Liver (tissue), 8 donors: ENCODE measurements at regions not wholly inside any gene's neighbourhood (a gene's known extent, or its start where the extent isn't known, plus 50 kb on each side); places are given as distances from the start of the nearest gene placed in this dataset.
"Not testable (repeated sequence)": the region's sequence is repeated elsewhere in the genome, so short reads cannot be mapped to it uniquely, and the experiment has no call there.

Experiments
- DNase-seq: peaks from one replicate; pipeline ENCODE4 v3.0.0-alpha.2; 2017; ENCODE audit warnings: low spot score
- H3K27ac ChIP-seq, 2 donors: one replicate each; pipeline ENCODE4 v1.7.0; 2013; ENCODE audit warnings: inconsistent platforms in 2 of 2, low read length in 2 of 2, control low read depth in 1 of 2, low read depth in 1 of 2, mild to moderate bottlenecking in 1 of 2
- H3K27me3 ChIP-seq, 4 donors: one replicate each; pipeline versions ENCODE4 v1.6.1 to v1.7.0; 2013; ENCODE audit warnings: low read length in 3 of 4, inconsistent platforms in 1 of 4, mild to moderate bottlenecking in 1 of 4, moderate library complexity in 1 of 4; ENCODE audit not compliant: control insufficient read depth in 4 of 4, insufficient read depth in 4 of 4
- H3K36me3 ChIP-seq, 4 donors: one replicate each; pipeline versions ENCODE4 v1.6.1 to v1.7.0; 2013; ENCODE audit warnings: low read length in 3 of 4, mild to moderate bottlenecking in 3 of 4, low read depth in 1 of 4, moderate library complexity in 1 of 4; ENCODE audit not compliant: control insufficient read depth in 4 of 4, insufficient read depth in 3 of 4
- H3K4me1 ChIP-seq, 4 donors: one replicate each; pipeline versions ENCODE4 v1.6.1 to v1.7.0; 2013; ENCODE audit warnings: low read length in 3 of 4, mild to moderate bottlenecking in 3 of 4, moderate library complexity in 1 of 4; ENCODE audit not compliant: control insufficient read depth in 4 of 4, insufficient read depth in 4 of 4
- H3K4me3 ChIP-seq, 3 donors: one replicate each; pipeline versions ENCODE4 v1.6.1 to v1.7.0; 2013; ENCODE audit warnings: low read length in 3 of 3, control low read depth in 1 of 3, low read depth in 1 of 3, mild to moderate bottlenecking in 1 of 3
- H3K9ac ChIP-seq, 2 donors: one replicate each; pipeline ENCODE4 v1.7.0; 2013; ENCODE audit warnings: low read length in 2 of 2, mild to moderate bottlenecking in 2 of 2, moderate library complexity in 2 of 2, control low read depth in 1 of 2, low read depth in 1 of 2
- H3K9me3 ChIP-seq, 4 donors: one replicate each; pipeline versions ENCODE4 v1.6.1 to v1.7.0; 2013; ENCODE audit warnings: low read length in 3 of 4; ENCODE audit not compliant: control insufficient read depth in 4 of 4
- EGR1 ChIP-seq, 2 donors: IDR thresholded peaks; 2 replicates each; pipeline ENCODE4 v1.6.1; 2016 to 2018; ENCODE audit warnings: antibody characterized with exemption in 2 of 2, low read depth in 2 of 2
- FOXA1 ChIP-seq: IDR thresholded peaks from 2 replicates; pipeline ENCODE4 v1.6.1; 2016; ENCODE audit warnings: antibody characterized with exemption
- FOXA2 ChIP-seq: IDR thresholded peaks from 2 replicates; pipeline ENCODE4 v1.6.1; 2016; ENCODE audit warnings: antibody characterized with exemption
- GABPA ChIP-seq, 2 donors: IDR thresholded peaks in 1 of 2; conservative IDR thresholded peaks in 1 of 2; 2 replicates each; pipeline ENCODE4 v1.6.1; 2016; ENCODE audit warnings: antibody characterized with exemption in 2 of 2, mild to moderate bottlenecking in 1 of 2, moderate library complexity in 1 of 2
- HNF4A ChIP-seq, 2 donors: conservative IDR thresholded peaks; 2 replicates each; pipeline ENCODE4 v1.6.1; 2016; ENCODE audit warnings: antibody characterized with exemption in 2 of 2, mild to moderate bottlenecking in 2 of 2
- HNF4G ChIP-seq: IDR thresholded peaks from 2 replicates; pipeline ENCODE4 v1.6.1; 2016; ENCODE audit warnings: antibody characterized with exemption
- JUND ChIP-seq, 2 donors: IDR thresholded peaks; 2 replicates each; pipeline ENCODE4 v1.6.1; 2016; ENCODE audit warnings: antibody characterized with exemption in 2 of 2
- NR2F2 ChIP-seq: IDR thresholded peaks from 2 replicates; pipeline ENCODE4 v1.6.1; 2016; ENCODE audit warnings: antibody characterized with exemption
- RAD21 ChIP-seq, 2 donors: IDR thresholded peaks; 2 replicates each; pipeline ENCODE4 v1.6.1; 2016; ENCODE audit warnings: antibody characterized with exemption in 2 of 2, mild to moderate bottlenecking in 2 of 2
- SP1 ChIP-seq: IDR thresholded peaks from 2 replicates; pipeline ENCODE4 v1.6.1; 2018; ENCODE audit warnings: antibody characterized with exemption, mild to moderate bottlenecking
- TAF1 ChIP-seq: conservative IDR thresholded peaks from 2 replicates; pipeline ENCODE4 v1.6.1; 2016; ENCODE audit warnings: antibody characterized with exemption, mild to moderate bottlenecking
- YY1 ChIP-seq: IDR thresholded peaks from 2 replicates; pipeline ENCODE4 v1.6.1; 2016; ENCODE audit warnings: antibody characterized with exemption, mild to moderate bottlenecking
- WGBS: extraction: QIAGEN DNeasy Blood & Tissue Kit; methylation state at CpG from one replicate; pipeline ENCODE4 v1.1.7; 2013; 5-methylcytosine and 5-hydroxymethylcytosine counted together
- TF ChIP-seq, protein P1 (sequence below): IDR thresholded peaks from 2 replicates; pipeline ENCODE4 v1.6.1; 2016; ENCODE audit warnings: antibody characterized with exemption
- TF ChIP-seq, protein P2 (sequence below): IDR thresholded peaks from 2 replicates; pipeline ENCODE4 v1.6.1; 2016; ENCODE audit warnings: antibody characterized with exemption
- TF ChIP-seq, protein P3 (sequence below): IDR thresholded peaks from 2 replicates; pipeline ENCODE4 v1.6.1; 2016; ENCODE audit warnings: antibody characterized with exemption, mild to moderate bottlenecking
- TF ChIP-seq, protein P4 (sequence below): fragments of 150-350 bp; IDR thresholded peaks from 2 replicates; pipeline ENCODE4 v1.5.1; 2017; ENCODE audit warnings: improper control_type of control experiment, low read depth, low read length; ENCODE audit not compliant: missing input control
- donor health status: healthy.
- donor health status: healthy.
- donor health status: healthy.
- donor health status: healthy.
- donor health status: healthy.

DNA sequence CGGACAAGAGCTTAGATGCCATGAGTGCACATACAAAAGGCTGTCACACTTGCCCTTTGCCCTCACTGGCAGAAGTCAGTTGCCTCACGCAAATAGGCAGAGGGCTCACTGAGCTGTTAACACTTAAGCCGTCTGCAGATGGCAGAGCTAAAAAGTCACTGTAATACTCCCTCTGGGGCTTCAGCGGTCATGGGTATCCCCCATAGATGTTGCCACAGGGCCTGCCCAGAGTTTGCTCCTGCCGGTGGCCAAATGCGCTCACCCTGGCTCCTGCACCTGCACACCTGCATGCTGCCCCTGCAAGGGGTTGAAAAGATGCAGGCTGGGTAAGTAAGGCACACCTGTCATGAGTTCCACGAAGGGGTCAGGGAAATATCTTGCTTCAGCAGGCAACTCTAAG is 741.5 kb downstream of the EDEM1 start:
- Histone ChIP-seq H3K4me3 (no peak overlapping the region), H3K27ac (no peak overlapping the region), H3K4me1 (no peaks in the 10 kb centered on the region), H3K36me3 (no peaks in the 10 kb centered on the region), H3K9me3 (no peaks in the 10 kb centered on the region), H3K27me3 (no peaks in the 10 kb centered on the region), H3K9ac (no peak overlapping the region)
- 72% methylated on average over 7 of the region's 7 CpGs for WGBS
- no peak for DNase-seq
- TF ChIP-seq JUND (IDR thresholded peaks at IDR 0.05) = no peak
- TF ChIP-seq, protein P1, sequence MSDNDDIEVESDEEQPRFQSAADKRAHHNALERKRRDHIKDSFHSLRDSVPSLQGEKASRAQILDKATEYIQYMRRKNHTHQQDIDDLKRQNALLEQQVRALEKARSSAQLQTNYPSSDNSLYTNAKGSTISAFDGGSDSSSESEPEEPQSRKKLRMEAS = no peak
- TF ChIP-seq HNF4G = no peak
- TF ChIP-seq, protein P2, sequence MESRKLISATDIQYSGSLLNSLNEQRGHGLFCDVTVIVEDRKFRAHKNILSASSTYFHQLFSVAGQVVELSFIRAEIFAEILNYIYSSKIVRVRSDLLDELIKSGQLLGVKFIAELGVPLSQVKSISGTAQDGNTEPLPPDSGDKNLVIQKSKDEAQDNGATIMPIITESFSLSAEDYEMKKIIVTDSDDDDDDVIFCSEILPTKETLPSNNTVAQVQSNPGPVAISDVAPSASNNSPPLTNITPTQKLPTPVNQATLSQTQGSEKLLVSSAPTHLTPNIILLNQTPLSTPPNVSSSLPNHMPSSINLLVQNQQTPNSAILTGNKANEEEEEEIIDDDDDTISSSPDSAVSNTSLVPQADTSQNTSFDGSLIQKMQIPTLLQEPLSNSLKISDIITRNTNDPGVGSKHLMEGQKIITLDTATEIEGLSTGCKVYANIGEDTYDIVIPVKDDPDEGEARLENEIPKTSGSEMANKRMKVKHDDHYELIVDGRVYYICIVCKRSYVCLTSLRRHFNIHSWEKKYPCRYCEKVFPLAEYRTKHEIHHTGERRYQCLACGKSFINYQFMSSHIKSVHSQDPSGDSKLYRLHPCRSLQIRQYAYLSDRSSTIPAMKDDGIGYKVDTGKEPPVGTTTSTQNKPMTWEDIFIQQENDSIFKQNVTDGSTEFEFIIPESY = no peak
- no peak for TF ChIP-seq EGR1 (IDR thresholded peaks at IDR 0.05; ENCODE audit: low read depth in 2 of 2)
- no peak for TF ChIP-seq HNF4A (conservative IDR thresholded peaks at IDR 0.05)
- no peak for TF ChIP-seq YY1
- TF ChIP-seq FOXA1 = no peak
- TF ChIP-seq TAF1 = no peak
- no peak for TF ChIP-seq SP1
- TF ChIP-seq FOXA2 = no peak
- TF ChIP-seq NR2F2 = no peak
- TF ChIP-seq, protein P3, sequence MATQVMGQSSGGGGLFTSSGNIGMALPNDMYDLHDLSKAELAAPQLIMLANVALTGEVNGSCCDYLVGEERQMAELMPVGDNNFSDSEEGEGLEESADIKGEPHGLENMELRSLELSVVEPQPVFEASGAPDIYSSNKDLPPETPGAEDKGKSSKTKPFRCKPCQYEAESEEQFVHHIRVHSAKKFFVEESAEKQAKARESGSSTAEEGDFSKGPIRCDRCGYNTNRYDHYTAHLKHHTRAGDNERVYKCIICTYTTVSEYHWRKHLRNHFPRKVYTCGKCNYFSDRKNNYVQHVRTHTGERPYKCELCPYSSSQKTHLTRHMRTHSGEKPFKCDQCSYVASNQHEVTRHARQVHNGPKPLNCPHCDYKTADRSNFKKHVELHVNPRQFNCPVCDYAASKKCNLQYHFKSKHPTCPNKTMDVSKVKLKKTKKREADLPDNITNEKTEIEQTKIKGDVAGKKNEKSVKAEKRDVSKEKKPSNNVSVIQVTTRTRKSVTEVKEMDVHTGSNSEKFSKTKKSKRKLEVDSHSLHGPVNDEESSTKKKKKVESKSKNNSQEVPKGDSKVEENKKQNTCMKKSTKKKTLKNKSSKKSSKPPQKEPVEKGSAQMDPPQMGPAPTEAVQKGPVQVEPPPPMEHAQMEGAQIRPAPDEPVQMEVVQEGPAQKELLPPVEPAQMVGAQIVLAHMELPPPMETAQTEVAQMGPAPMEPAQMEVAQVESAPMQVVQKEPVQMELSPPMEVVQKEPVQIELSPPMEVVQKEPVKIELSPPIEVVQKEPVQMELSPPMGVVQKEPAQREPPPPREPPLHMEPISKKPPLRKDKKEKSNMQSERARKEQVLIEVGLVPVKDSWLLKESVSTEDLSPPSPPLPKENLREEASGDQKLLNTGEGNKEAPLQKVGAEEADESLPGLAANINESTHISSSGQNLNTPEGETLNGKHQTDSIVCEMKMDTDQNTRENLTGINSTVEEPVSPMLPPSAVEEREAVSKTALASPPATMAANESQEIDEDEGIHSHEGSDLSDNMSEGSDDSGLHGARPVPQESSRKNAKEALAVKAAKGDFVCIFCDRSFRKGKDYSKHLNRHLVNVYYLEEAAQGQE = no peak
- TF ChIP-seq GABPA (IDR thresholded peaks at IDR 0.05 in 1 of 2, conservative IDR thresholded peaks at IDR 0.05 in 1 of 2) = no peak
- TF ChIP-seq RAD21 (IDR thresholded peaks at IDR 0.05) = no peak

DNA sequence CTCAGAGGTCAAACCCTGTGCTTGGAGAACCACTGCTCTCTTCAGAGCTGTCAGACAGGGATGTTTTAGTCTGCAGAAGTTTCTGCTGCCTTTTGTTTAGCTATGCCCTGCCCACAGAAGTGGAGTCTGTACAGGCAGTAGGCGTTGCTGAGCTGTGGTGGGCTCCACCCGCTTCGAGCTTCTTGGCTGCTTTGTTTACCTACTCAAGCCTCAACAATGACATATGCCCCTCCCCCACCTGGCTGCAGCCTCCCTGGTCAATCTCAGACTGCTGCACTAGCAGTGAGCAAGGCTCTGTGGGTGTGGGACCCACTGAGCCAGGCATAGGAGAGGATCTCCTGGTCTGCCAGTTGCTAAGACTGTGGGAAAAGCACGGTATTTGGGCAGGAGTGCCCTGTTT is 756.6 kb downstream of the EDEM1 start:
- not testable (repeated sequence) for H3K36me3 ChIP-seq, H3K4me3 ChIP-seq, H3K9ac ChIP-seq, H3K4me1 ChIP-seq, H3K27me3 ChIP-seq, DNase-seq, H3K27ac ChIP-seq, H3K9me3 ChIP-seq
- 48% methylated on average over 4 of the region's 4 CpGs for WGBS

DNA sequence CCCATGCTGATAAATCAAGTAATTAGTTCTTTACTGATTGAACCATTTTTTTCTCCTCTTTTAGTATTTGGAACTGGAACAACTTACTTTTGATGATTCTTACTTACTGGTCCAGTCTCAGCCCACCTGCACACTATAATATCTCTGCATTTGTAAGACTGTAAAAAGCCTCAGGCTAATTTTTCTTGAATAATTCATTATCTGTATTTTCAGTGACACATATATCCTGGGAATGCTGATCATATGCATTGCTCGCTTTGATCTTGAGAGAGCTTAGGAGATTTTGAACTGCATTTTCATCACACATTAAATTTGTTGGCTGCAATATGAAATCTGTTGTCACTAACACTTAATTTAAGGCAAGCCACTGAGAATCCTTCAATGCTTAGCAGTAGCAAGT is 760.6 kb downstream of the EDEM1 start:
- Histone ChIP-seq H3K27me3 (no peaks in the 10 kb centered on the region), H3K9me3 (no peaks in the 10 kb centered on the region), H3K4me3 (no peak overlapping the region), H3K27ac (no peak overlapping the region), H3K9ac (no peak overlapping the region), H3K4me1 (no peaks in the 10 kb centered on the region), H3K36me3 (no peaks in the 10 kb centered on the region)
- WGBS = 92% methylated on average over 1 of the region's 1 CpG
- DNase-seq = no peak
- TF ChIP-seq, protein P4, sequence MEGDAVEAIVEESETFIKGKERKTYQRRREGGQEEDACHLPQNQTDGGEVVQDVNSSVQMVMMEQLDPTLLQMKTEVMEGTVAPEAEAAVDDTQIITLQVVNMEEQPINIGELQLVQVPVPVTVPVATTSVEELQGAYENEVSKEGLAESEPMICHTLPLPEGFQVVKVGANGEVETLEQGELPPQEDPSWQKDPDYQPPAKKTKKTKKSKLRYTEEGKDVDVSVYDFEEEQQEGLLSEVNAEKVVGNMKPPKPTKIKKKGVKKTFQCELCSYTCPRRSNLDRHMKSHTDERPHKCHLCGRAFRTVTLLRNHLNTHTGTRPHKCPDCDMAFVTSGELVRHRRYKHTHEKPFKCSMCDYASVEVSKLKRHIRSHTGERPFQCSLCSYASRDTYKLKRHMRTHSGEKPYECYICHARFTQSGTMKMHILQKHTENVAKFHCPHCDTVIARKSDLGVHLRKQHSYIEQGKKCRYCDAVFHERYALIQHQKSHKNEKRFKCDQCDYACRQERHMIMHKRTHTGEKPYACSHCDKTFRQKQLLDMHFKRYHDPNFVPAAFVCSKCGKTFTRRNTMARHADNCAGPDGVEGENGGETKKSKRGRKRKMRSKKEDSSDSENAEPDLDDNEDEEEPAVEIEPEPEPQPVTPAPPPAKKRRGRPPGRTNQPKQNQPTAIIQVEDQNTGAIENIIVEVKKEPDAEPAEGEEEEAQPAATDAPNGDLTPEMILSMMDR = no peak
- TF ChIP-seq JUND (IDR thresholded peaks at IDR 0.05) (no peak), HNF4G (no peak), FOXA1 (no peak), RAD21 (IDR thresholded peaks at IDR 0.05) (no peak), TAF1 (no peak)
- TF ChIP-seq, protein P2 = no peak
